ENCODE measurements at regions not wholly inside any gene's neighbourhood (a gene's known extent, or its start where the extent isn't known, plus 50 kb on each side); places are given as distances from the start of the nearest gene placed in this dataset.
"Not testable (repeated sequence)": the region's sequence is repeated elsewhere in the genome, so short reads cannot be mapped to it uniquely, and the experiment has no call there.

- no peak for DNase-seq
Measured at GRCh38 chr14:71762575-71762974, 169.7 kb upstream of the RGS6 start.

GRCh38 chr14:71764701-71765382 is 167.4 kb upstream of the RGS6 start:
- no peak for DNase-seq

- no peak for DNase-seq
Measured at GRCh38 chr14:71765505-71765904, 166.7 kb upstream of the RGS6 start.

- no peak for DNase-seq
Measured at GRCh38 chr14:71770431-71770830, 161.8 kb upstream of the RGS6 start.

GRCh38 chr14:71771421-71771820 is 160.8 kb upstream of the RGS6 start:
- not testable (repeated sequence) for DNase-seq

- DNase-seq, result not testable (repeated sequence)
Measured at GRCh38 chr14:71771996-71772395, 160.2 kb upstream of the RGS6 start.

- DNase-seq, result no peak
Measured at GRCh38 chr14:71773898-71774481, 158.2 kb upstream of the RGS6 start.

GRCh38 chr14:71776471-71777360 is 155.5 kb upstream of the RGS6 start:
- DNase-seq, result no peak

- DNase-seq, result no peak
Measured at GRCh38 chr14:71780075-71780474, 152.2 kb upstream of the RGS6 start.

GRCh38 chr14:71780822-71781221 is 151.4 kb upstream of the RGS6 start:
- DNase-seq, result no peak

- DNase-seq, result no peak
Measured at GRCh38 chr14:71783088-71783487, 149.1 kb upstream of the RGS6 start.

- DNase-seq, result no peak
Measured at GRCh38 chr14:71783786-71784185, 148.4 kb upstream of the RGS6 start.

- no peak for DNase-seq
Measured at GRCh38 chr14:71789005-71789404, 143.2 kb upstream of the RGS6 start.

- no peak for DNase-seq
Measured at GRCh38 chr14:71799841-71800240, 132.4 kb upstream of the RGS6 start.

- no peak for DNase-seq
Measured at GRCh38 chr14:71800878-71801277, 131.4 kb upstream of the RGS6 start.

GRCh38 chr14:71803539-71804260 is 128.5 kb upstream of the RGS6 start:
- DNase-seq, result no peak

- DNase-seq, result no peak
Measured at GRCh38 chr14:71804992-71805391, 127.2 kb upstream of the RGS6 start.

GRCh38 chr14:71807049-71807448 is 125.2 kb upstream of the RGS6 start:
- not testable (repeated sequence) for DNase-seq

- not testable (repeated sequence) for DNase-seq
Measured at GRCh38 chr14:71810800-71811199, 121.4 kb upstream of the RGS6 start.

- DNase-seq, result no peak
Measured at GRCh38 chr14:71812693-71813092, 119.5 kb upstream of the RGS6 start.

- DNase-seq, result no peak
Measured at GRCh38 chr14:71815110-71815509, 117.1 kb upstream of the RGS6 start.

- no peak for DNase-seq
Measured at GRCh38 chr14:71824816-71825215, 107.4 kb upstream of the RGS6 start.

GRCh38 chr14:71833476-71833875 is 98.8 kb upstream of the RGS6 start:
- DNase-seq, result no peak
